ENCODE measurements at regions not wholly inside any gene's neighbourhood (a gene's known extent, or its start where the extent isn't known, plus 50 kb on each side); places are given as distances from the start of the nearest gene placed in this dataset.

DNA sequence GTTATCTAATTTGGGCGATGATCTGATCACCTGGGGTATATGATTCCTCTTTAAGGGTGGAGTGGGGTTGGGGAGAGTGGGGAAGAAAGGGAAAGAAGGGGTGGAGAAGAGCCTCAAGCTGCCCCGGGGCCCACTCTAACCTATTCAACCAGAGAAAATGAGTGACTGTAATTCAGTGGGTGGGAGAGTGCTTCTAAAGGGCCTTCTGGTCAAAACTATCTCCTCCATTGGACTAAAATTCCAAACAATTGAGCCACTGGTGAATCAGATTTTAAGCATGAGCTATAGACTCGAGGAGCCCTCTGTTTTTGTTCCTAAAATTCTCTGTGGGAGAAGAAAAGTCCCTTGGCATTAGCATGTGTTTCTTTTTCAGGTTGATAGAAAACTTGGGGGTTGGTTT lies 296.8 kb downstream of the CLIC5 start:
- H3K27ac ChIP-seq: no peak overlapping the region
- TF ChIP-seq, protein P1, sequence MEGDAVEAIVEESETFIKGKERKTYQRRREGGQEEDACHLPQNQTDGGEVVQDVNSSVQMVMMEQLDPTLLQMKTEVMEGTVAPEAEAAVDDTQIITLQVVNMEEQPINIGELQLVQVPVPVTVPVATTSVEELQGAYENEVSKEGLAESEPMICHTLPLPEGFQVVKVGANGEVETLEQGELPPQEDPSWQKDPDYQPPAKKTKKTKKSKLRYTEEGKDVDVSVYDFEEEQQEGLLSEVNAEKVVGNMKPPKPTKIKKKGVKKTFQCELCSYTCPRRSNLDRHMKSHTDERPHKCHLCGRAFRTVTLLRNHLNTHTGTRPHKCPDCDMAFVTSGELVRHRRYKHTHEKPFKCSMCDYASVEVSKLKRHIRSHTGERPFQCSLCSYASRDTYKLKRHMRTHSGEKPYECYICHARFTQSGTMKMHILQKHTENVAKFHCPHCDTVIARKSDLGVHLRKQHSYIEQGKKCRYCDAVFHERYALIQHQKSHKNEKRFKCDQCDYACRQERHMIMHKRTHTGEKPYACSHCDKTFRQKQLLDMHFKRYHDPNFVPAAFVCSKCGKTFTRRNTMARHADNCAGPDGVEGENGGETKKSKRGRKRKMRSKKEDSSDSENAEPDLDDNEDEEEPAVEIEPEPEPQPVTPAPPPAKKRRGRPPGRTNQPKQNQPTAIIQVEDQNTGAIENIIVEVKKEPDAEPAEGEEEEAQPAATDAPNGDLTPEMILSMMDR (IDR thresholded peaks at IDR 0.05): no peak
- no peaks in the 10 kb centered on the region for H3K4me1 ChIP-seq (ENCODE audit: control insufficient read depth in 1 of 2, insufficient read depth in 1 of 2, low read depth in 1 of 2, low read length in 1 of 2)
- no peaks in the 10 kb centered on the region for H3K36me3 ChIP-seq
- no peak overlapping the region for H3K4me3 ChIP-seq (ENCODE audit: low read depth in 1 of 2, low read length in 1 of 2)
- no peaks in the 10 kb centered on the region for H3K27me3 ChIP-seq
- no peaks in the 10 kb centered on the region for H3K9me3 ChIP-seq

DNA sequence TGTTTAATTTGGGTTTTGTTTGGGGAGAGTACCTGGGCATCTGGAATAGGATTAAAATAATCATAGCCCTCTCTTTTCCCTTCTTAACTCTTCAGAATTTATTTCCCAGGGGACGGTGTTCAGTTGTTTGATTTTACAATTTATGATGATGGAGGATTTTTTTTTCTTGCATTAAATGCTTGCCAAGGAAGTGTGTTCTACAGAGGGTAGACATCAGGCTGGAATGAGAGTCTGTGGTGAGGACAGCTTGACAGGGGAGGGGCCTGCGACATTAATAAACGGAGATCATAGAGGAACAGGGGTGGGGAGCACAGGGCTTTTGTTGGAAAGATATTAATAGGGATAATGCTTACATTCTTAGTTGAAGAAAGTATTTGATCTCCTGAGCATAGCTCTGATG lies 297.5 kb downstream of the CLIC5 start:
- no peaks in the 10 kb centered on the region for H3K36me3 ChIP-seq

DNA sequence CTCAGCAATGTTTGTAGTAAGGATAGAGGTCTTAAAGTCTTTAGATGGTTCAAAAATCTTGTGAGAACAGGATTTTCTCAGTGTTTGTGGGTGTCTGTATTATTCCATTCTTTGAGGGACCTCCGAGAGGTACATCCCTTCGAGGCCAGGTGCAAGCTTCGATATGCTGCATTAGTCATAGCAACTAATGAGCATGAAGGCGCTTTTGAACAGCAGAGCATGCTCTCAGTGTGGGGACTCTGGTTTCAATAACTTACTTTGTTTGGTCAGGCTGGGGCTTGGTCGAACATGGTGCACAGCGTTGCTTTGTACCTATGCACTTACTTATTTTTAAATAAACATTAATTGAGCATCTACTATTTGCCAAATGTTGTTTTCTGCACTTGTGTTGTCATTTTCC lies 297.9 kb downstream of the CLIC5 start:
- H3K27me3 ChIP-seq: no peaks in the 10 kb centered on the region
- H3K27ac ChIP-seq: no peak overlapping the region
- no peaks in the 10 kb centered on the region for H3K36me3 ChIP-seq
- H3K4me3 ChIP-seq (ENCODE audit: low read depth in 1 of 2, low read length in 1 of 2): no peak overlapping the region
- H3K4me1 ChIP-seq (ENCODE audit: control insufficient read depth in 1 of 2, insufficient read depth in 1 of 2, low read depth in 1 of 2, low read length in 1 of 2): no peaks in the 10 kb centered on the region
- TF ChIP-seq, protein P1 (IDR thresholded peaks at IDR 0.05): no peak
- no peaks in the 10 kb centered on the region for H3K9me3 ChIP-seq

More for the DNA sequence above, 297.5 kb downstream of the CLIC5 start:
- TF ChIP-seq, protein P1 (IDR thresholded peaks at IDR 0.05): no peak
- Histone ChIP-seq H3K27me3 (no peaks in the 10 kb centered on the region), H3K4me1 (ENCODE audit: control insufficient read depth in 1 of 2, insufficient read depth in 1 of 2, low read depth in 1 of 2, low read length in 1 of 2) (no peaks in the 10 kb centered on the region), H3K9me3 (no peaks in the 10 kb centered on the region), H3K4me3 (ENCODE audit: low read depth in 1 of 2, low read length in 1 of 2) (no peak overlapping the region), H3K27ac (no peak overlapping the region)

DNA sequence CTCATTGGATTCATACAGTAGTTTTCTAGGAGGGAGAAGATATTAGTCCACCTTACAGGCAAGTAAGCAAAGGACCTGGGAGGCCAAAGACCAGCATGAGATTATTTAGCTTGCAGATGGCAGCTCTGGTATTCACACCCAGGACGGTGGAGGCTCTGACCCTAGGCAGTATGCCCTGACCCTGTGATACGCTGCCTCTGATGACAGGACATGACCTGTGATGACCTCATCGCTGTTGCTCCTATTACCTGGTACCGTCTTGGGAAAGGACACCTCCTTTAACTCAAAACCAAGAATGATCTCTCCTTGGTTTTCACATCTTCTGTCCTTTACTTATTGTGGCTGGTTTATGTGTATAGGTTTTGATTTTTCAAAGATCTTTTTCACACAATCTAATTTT lies 298.6 kb downstream of the CLIC5 start:
- Histone ChIP-seq H3K27me3 (no peaks in the 10 kb centered on the region), H3K4me3 (ENCODE audit: low read depth in 1 of 2, low read length in 1 of 2) (no peak overlapping the region), H3K4me1 (ENCODE audit: control insufficient read depth in 1 of 2, insufficient read depth in 1 of 2, low read depth in 1 of 2, low read length in 1 of 2) (no peaks in the 10 kb centered on the region), H3K27ac (no peak overlapping the region), H3K9me3 (no peaks in the 10 kb centered on the region), H3K36me3 (no peaks in the 10 kb centered on the region)
- TF ChIP-seq, protein P1 (IDR thresholded peaks at IDR 0.05): no peak

DNA sequence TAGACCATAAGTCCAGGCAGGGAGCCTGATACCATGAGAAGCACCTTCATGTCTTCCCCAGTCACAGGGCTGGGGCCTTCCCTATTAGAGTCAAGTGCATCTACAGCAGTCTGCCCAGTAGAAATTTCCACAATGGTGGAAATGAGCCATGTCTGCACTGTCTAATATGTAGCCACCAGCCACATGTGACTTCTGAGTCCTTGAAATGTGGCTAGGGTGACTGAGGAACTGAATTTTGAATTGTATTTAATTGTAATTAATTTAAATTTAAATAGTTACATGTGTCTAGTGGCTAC lies 300.2 kb downstream of the CLIC5 start:
- Histone ChIP-seq H3K9me3 (no peaks in the 10 kb centered on the region), H3K4me1 (ENCODE audit: control insufficient read depth in 1 of 2, insufficient read depth in 1 of 2, low read depth in 1 of 2, low read length in 1 of 2) (no peaks in the 10 kb centered on the region), H3K27me3 (no peaks in the 10 kb centered on the region), H3K4me3 (ENCODE audit: low read depth in 1 of 2, low read length in 1 of 2) (no peak overlapping the region), H3K36me3 (no peaks in the 10 kb centered on the region), H3K27ac (no peak overlapping the region)
- TF ChIP-seq, protein P1 (IDR thresholded peaks at IDR 0.05): no peak
